ENCODE measurements at regions not wholly inside any gene's neighbourhood (a gene's known extent, or its start where the extent isn't known, plus 50 kb on each side); places are given as distances from the start of the nearest gene placed in this dataset. TPM values are rescaled to one million over a fixed set of nuclear protein-coding genes. Genes with fewer than 3 reads are reported as not detected.

DNA sequence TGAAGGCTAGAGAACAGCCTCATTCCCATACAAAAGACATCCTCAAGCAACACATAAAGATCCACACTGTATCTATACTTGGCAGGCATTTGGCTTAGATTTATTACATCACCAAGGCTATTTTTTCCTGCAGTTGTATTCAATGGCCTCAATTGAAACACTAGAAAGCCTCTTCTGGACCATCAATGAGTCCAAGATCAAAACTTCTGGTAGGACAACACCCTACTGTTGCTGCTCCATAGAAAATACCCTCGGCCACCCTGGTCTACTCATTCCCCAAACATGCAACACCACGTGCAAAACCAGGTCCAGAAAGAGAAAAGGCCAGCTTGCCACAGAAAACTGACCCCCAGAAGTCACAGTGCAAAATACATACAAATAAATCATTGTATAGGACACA, 56.9 kb upstream of the CADM1 start:
- CTCF ChIA-PET: no interaction called here
- POLR2A ChIA-PET: no interaction called here
- peaks cover 3% of the 10 kb centered on the region for H3K27me3 ChIP-seq (ENCODE audit: control insufficient read depth, insufficient read depth, low read length)
- H3K9me3 ChIP-seq (ENCODE audit: control insufficient read depth, insufficient read depth, low read length): no peaks in the 10 kb centered on the region
- no peak for DNase-seq (ENCODE audit: low read depth, low spot score)
- H3K4me3 ChIP-seq (ENCODE audit: low read depth, low read length): no peak overlapping the region
- no peak overlapping the region for H3K27ac ChIP-seq (ENCODE audit: low read depth, low read length)
- TF ChIP-seq, protein P1, sequence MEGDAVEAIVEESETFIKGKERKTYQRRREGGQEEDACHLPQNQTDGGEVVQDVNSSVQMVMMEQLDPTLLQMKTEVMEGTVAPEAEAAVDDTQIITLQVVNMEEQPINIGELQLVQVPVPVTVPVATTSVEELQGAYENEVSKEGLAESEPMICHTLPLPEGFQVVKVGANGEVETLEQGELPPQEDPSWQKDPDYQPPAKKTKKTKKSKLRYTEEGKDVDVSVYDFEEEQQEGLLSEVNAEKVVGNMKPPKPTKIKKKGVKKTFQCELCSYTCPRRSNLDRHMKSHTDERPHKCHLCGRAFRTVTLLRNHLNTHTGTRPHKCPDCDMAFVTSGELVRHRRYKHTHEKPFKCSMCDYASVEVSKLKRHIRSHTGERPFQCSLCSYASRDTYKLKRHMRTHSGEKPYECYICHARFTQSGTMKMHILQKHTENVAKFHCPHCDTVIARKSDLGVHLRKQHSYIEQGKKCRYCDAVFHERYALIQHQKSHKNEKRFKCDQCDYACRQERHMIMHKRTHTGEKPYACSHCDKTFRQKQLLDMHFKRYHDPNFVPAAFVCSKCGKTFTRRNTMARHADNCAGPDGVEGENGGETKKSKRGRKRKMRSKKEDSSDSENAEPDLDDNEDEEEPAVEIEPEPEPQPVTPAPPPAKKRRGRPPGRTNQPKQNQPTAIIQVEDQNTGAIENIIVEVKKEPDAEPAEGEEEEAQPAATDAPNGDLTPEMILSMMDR (IDR thresholded peaks at IDR 0.05; ENCODE audit: low read depth, low read length): no peak

DNA sequence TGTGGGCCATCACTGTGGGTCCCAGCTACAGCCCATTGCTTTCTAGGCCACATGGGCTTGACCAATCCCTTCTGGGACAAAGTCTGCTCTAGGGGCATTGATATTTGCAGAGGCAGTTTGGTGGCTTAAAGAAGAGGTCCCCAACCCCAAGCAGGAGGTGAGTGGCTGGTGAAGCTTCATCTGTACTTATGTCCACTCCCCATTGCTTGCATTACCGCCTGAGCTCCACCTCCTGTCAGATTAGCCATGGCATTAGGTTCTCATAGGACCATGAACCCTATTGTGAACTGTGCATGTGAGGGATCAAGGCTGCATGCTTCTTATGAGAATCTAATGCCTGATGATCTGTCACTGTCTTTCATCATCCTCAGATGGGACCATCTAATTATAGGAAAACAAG, 54.4 kb upstream of the CADM1 start:
- ChIA-PET CTCF (no interaction called here), POLR2A (no interaction called here)
- Histone ChIP-seq H3K27ac (ENCODE audit: low read depth, low read length) (no peak overlapping the region), H3K27me3 (ENCODE audit: control insufficient read depth, insufficient read depth, low read length) (no peaks in the 10 kb centered on the region), H3K4me3 (ENCODE audit: low read depth, low read length) (no peak overlapping the region), H3K9me3 (ENCODE audit: control insufficient read depth, insufficient read depth, low read length) (no peaks in the 10 kb centered on the region)
- DNase-seq (ENCODE audit: low read depth, low spot score): no peak
- TF ChIP-seq, protein P1 (IDR thresholded peaks at IDR 0.05; ENCODE audit: low read depth, low read length): no peak

DNA sequence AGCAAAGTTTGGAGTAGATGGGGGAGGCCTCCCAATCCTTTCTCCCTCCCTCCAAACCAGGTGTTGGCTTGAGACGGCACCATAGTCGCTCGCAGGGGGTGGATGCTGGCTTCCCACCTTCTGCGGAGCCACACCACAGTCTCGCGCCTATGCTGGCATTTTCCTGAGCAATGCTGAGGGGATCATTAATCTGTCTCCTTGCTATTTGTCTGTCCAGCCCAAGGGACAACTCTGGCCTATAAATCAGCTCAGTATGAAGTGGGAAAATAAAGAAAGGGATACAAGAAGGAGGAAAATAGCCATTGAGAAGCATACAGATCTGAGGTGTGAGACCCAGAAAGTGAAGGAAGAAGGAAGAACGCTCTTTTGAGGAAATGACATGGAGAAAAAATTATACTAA, 53.5 kb upstream of the CADM1 start:
- H3K27ac ChIP-seq (ENCODE audit: low read depth, low read length): no peak overlapping the region
- ChIA-PET CTCF (no interaction called here), POLR2A (no interaction called here)
- no peak for DNase-seq (ENCODE audit: low read depth, low spot score)
- TF ChIP-seq, protein P1 (IDR thresholded peaks at IDR 0.05; ENCODE audit: low read depth, low read length): no peak
- H3K9me3 ChIP-seq (ENCODE audit: control insufficient read depth, insufficient read depth, low read length): no peaks in the 10 kb centered on the region
- no peaks in the 10 kb centered on the region for H3K27me3 ChIP-seq (ENCODE audit: control insufficient read depth, insufficient read depth, low read length)
- no peak overlapping the region for H3K4me3 ChIP-seq (ENCODE audit: low read depth, low read length)

DNA sequence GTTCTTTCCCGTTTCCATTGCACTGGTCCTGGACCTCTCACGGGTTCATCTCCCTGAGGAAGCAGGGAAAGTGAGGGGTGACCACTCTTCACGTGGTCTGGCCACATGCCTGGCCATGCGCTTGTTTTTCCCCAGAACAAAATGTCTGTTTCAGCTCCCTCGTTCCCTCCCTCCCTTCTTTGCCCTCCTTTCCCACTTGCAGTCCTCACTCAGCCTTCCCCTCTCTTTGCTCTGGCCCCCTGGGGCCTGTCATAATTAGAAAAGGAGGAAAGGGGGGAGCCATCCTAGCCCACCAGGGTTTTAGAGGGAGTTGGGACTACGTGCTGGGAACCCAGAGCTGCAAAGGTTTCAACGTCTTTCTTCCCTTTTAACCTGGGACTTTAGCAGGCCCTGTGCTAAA, 52.8 kb upstream of the CADM1 start:
- H3K4me3 ChIP-seq (ENCODE audit: low read depth, low read length): no peak overlapping the region
- no peaks in the 10 kb centered on the region for H3K9me3 ChIP-seq (ENCODE audit: control insufficient read depth, insufficient read depth, low read length)
- ChIA-PET POLR2A (no interaction called here), CTCF (no interaction called here)
- TF ChIP-seq, protein P1 (IDR thresholded peaks at IDR 0.05; ENCODE audit: low read depth, low read length): no peak
- H3K27me3 ChIP-seq (ENCODE audit: control insufficient read depth, insufficient read depth, low read length): no peaks in the 10 kb centered on the region
- H3K27ac ChIP-seq (ENCODE audit: low read depth, low read length): no peak overlapping the region
- no peak for DNase-seq (ENCODE audit: low read depth, low spot score)

DNA sequence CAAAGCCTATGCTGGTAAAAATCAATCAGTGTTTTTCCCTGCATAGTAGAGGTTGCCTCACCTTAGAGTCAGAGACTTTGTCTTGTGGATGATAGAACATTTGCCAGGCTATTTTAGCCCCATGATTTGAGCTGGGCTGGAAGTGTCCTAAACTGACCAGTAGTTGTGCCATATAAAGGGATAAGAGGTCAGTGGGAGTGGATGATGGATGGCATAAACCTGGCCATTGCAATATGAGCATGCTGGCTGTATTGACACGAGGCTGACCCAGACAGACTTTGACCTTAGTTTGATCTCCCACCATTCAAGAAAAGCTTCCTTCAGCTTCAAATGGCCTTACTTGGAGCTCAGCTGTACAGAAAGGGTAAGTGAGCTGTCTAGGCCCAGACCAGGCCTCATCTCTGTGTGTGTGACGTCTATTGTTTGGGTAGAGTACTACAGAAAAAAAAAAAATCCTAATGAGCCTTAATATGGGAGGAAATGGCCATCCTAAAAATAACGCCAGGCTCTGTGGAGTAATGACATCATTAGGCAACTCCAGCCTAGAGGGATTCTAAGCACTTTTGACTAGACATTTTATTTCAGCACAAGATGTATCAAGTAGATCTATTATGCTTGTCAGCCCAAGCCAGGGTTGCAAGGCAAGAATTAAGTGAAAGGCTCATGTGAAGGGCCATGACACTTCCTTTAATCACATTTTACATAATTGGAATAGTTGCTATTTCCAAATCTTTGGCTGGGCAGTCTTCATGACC, 51.3 kb upstream of the CADM1 start:
- TF ChIP-seq, protein P1 (IDR thresholded peaks at IDR 0.05; ENCODE audit: low read depth, low read length): no peak
- ChIA-PET CTCF (no interaction called here), POLR2A (no interaction called here)

More for the DNA sequence above, 51.3 kb upstream of the CADM1 start:
- H3K4me3 ChIP-seq (ENCODE audit: low read depth, low read length): no peak overlapping the region
- H3K27me3 ChIP-seq (ENCODE audit: control insufficient read depth, insufficient read depth, low read length): peaks cover 3% of the 10 kb centered on the region
- H3K9me3 ChIP-seq (ENCODE audit: control insufficient read depth, insufficient read depth, low read length): no peaks in the 10 kb centered on the region
- DNase-seq (ENCODE audit: low read depth, low spot score): no peak
- no peak overlapping the region for H3K27ac ChIP-seq (ENCODE audit: low read depth, low read length)

Small RNAs in the stretch of these regions (small RNA-seq; reads per million reads assigned to genes)
- gene AP000770.2 (ENCODE audit: insufficient read length, low read depth) (not detected), gene RF01210 (ENCODE audit: insufficient read length, low read depth) (not detected), gene RPL12P46 (ENCODE audit: insufficient read length, low read depth) (not detected)
